ENCODE measurements at regions not wholly inside any gene's neighbourhood (a gene's known extent, or its start where the extent isn't known, plus 50 kb on each side); places are given as distances from the start of the nearest gene placed in this dataset.

- H3K4me3 ChIP-seq (replicated peaks; ENCODE audit: low read depth, low read length): no peak overlapping the region
- TF ChIP-seq, protein P1, sequence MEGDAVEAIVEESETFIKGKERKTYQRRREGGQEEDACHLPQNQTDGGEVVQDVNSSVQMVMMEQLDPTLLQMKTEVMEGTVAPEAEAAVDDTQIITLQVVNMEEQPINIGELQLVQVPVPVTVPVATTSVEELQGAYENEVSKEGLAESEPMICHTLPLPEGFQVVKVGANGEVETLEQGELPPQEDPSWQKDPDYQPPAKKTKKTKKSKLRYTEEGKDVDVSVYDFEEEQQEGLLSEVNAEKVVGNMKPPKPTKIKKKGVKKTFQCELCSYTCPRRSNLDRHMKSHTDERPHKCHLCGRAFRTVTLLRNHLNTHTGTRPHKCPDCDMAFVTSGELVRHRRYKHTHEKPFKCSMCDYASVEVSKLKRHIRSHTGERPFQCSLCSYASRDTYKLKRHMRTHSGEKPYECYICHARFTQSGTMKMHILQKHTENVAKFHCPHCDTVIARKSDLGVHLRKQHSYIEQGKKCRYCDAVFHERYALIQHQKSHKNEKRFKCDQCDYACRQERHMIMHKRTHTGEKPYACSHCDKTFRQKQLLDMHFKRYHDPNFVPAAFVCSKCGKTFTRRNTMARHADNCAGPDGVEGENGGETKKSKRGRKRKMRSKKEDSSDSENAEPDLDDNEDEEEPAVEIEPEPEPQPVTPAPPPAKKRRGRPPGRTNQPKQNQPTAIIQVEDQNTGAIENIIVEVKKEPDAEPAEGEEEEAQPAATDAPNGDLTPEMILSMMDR (IDR thresholded peaks at IDR 0.05; ENCODE audit: low read length, missing control alignments): no peak
- no peak for DNase-seq (ENCODE audit: low read depth)
These were observed 528.6 kb upstream of the ID2 start for GRCh38 chr2:8153258-8153718.

- no peak overlapping the region for H3K4me3 ChIP-seq (replicated peaks; ENCODE audit: low read depth, low read length)
- TF ChIP-seq, protein P1 (IDR thresholded peaks at IDR 0.05; ENCODE audit: low read length, missing control alignments): no peak
- no peak for DNase-seq (ENCODE audit: low read depth)
These were observed 527.6 kb upstream of the ID2 start for GRCh38 chr2:8154270-8154669.

DNA sequence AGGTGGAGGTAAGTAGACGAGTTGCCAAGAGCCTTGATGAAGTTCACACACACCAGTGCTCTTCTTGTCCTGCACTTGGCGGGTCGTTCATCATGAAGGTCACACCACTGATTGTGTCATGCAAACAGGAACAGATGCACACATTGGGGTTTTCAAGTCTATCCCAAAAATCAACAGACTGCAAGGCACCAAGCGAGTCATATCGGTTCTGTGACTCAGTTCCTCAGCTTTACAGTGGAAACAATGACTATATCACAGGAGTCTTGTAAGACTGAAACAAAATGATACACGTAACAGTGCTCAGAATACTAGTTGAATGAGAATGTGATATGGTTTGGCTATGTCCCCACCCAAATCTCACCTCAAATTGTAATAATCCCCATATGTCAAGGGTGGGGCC is 526.9 kb upstream of the ID2 start:
- DNase-seq (ENCODE audit: low read depth): no peak
- TF ChIP-seq, protein P1 (IDR thresholded peaks at IDR 0.05; ENCODE audit: low read length, missing control alignments): no peak

DNA sequence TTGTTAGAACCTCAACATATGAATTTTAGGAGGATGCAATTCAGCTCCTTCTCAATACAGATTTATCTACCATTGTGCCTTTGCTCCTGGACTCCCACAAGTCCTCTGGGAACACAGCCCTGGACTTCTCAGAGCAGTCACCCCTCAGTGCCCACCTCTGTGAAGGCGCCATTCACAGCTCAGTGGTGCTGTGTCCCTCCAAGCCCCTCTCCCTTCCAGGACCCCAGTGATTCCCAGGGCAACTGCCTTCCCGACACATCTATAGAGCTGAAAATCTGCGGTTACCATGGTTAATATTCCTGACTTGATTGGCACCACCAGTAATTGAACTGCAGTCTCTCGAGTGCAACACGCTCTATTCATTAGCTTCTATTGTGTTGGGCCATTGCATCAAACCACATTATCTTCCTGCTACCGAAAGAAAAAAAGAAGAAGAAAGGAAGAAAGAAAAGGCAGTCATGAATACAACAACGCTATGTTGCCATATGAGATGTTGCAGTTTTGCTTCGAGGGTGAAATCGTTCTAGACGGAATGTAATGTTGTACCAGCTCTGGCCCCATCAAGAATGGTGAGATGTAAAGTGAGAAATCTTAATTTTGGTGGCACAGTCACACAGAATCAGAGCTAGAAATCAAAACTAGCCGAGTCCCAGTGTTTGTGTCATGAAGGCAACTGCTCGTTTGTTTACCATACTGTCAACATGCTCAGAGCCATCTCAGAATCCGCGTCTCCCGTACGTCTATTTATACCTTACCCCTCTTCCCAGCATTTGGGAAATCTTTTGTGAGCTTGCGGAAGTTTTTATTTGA is 524.0 kb upstream of the ID2 start:
- TF ChIP-seq, protein P1 (IDR thresholded peaks at IDR 0.05; ENCODE audit: low read length, missing control alignments): no peak
- no peak overlapping the region for H3K4me3 ChIP-seq (replicated peaks; ENCODE audit: low read depth, low read length)
- DNase-seq (ENCODE audit: low read depth): no peak

More for the DNA sequence above, 526.9 kb upstream of the ID2 start:
- no peak overlapping the region for H3K4me3 ChIP-seq (replicated peaks; ENCODE audit: low read depth, low read length)

DNA sequence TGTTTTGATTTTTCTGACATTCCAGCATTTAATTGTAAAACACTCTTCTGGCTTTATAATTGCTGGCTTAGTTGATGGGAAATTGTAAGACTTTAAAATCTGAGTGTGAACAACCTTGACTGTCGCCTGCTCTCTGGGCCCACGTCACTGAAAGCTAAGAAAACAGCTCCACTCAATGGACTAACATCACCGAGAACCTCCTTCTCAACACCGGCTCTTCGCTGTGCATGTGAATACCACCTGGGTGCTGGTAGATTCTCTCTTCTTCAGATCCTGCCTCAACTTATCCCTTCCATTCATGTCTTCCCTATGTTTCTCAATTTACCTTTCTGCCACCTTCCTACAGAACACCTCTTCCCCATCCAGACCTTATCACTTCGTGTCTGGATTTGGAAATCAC is 523.1 kb upstream of the ID2 start:
- H3K4me3 ChIP-seq (replicated peaks; ENCODE audit: low read depth, low read length): no peak overlapping the region
- TF ChIP-seq, protein P1 (IDR thresholded peaks at IDR 0.05; ENCODE audit: low read length, missing control alignments): no peak
- no peak for DNase-seq (ENCODE audit: low read depth)

DNA sequence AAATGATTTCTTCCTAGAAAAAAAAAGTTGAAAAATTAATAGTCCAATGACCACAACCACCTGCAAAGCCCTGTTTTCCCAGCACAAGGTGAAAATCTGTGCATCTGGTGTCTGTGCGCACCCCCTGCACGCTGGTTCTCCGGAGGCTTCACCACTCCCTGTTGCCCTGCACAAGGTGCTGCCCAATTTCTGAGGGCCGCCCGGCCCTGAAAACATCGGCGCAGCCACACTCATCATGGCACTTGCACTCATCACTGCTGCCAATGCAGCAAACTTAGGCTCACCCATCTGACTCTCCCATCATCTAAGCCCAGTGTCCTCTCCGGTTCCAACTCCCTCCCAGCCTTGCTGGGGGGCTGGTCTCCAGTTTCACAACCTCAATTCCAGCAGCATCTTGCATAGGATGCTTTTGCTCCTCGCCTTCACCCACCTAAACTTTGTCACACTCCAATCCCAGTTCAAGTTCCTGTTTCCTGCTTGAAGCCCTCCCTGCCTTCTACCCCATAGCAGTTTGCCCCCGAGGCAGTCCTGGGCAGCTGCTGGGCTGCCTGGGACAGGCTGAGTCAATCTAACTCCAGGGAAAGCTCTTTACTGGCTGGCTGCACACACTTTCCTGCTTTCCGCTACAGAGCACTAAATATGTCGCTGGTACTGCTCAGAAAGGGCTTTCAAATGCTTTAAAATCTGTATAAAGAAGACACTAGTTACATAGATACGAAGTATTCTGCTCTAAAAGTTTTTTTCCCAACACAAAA is 522.5 kb upstream of the ID2 start:
- TF ChIP-seq, protein P1 (IDR thresholded peaks at IDR 0.05; ENCODE audit: low read length, missing control alignments): no peak

More for the DNA sequence above, 522.5 kb upstream of the ID2 start:
- H3K4me3 ChIP-seq (replicated peaks; ENCODE audit: low read depth, low read length): no peak overlapping the region
- no peak for DNase-seq (ENCODE audit: low read depth)

Data from fibroblast of pulmonary artery (primary cell).